NT2/D1 (cell line): ENCODE measurements at regions not wholly inside any gene's neighbourhood (a gene's known extent, or its start where the extent isn't known, plus 50 kb on each side); places are given as distances from the start of the nearest gene placed in this dataset.

Source experiments
- SUZ12 ChIP-seq: IDR thresholded peaks from 2 replicates; pipeline ENCODE4 v1.6.1; 2011; ENCODE audit not compliant: insufficient read length, insufficient read depth; ENCODE audit errors: extremely low read depth
- YY1 ChIP-seq: IDR thresholded peaks from 2 replicates; pipeline ENCODE4 v1.6.1; 2011; ENCODE audit not compliant: insufficient read length, insufficient read depth
- ZNF274 ChIP-seq: IDR thresholded peaks from 2 replicates; pipeline ENCODE4 v1.6.1; 2011; ENCODE audit warnings: mild to moderate bottlenecking, low read depth, low read length

- no peak for TF ChIP-seq YY1
- no peak for TF ChIP-seq ZNF274
- TF ChIP-seq SUZ12: no peak
These were observed 384.5 kb downstream of the LMX1A start for GRCh38 chr1:164971921-164972415.
